Dermis blood vessel endothelial cell (primary cell): ENCODE measurements at regions not wholly inside any gene's neighbourhood (a gene's known extent, or its start where the extent isn't known, plus 50 kb on each side); places are given as distances from the start of the nearest gene placed in this dataset.

ENCODE experiments used
- DNase-seq: peaks from one replicate; pipeline ENCODE4 v3.0.0; 2010

DNA sequence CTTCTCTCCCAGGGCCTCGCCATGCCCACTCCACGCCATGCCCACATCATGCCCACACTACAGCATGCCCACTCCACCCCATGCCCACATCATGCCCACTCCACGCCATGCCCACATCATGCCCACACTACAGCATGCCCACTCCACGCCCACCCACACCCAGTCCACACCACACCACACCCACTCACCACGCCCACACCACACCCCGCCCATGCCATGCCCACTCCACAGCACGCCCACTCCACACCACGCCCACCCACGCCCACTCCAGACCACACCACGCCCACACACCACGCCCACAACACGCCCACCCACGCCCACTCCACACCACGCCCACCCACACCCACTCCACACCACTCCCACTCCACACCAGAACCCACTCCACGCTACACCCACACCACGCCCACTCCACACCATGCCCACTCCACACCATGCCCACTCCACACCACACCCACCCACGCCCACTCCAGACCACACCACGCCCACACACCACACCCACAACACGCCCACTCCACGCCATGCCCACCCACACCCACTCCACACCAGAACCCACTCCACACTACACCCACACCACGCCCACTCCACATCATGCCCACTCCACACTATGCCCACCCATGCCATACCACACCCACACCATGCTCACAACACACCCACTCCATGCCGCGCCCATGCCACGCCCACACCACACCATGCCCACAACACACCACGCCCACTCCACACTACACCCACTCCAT is 88.6 kb downstream of the ERMARD start:
- no peak for DNase-seq

GRCh38 chr6:169839493-169839892 is 88.1 kb downstream of the ERMARD start:
- no peak for DNase-seq

DNA sequence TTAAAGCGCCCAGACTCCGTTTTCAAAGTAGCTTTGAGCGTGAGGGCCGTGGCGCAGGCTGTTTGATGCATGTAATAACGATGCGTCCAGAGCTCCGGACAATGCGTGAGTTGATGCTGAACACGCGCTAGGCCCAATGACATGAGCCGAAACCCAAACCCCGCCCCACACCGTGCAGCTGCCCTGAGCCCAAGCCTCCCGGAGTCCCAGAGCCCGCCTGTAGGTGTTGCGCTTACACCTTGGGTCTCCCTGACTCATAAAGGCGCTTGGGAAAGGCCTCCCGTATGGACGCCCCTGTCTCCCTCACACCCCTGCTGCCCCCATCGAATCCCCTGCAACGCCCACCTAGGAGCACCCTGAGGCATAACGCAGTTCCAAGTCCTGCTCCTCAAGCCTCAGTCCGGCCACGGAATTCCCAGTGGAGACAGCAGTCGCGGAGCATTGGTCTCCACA is 87.6 kb downstream of the ERMARD start:
- no peak for DNase-seq

DNA sequence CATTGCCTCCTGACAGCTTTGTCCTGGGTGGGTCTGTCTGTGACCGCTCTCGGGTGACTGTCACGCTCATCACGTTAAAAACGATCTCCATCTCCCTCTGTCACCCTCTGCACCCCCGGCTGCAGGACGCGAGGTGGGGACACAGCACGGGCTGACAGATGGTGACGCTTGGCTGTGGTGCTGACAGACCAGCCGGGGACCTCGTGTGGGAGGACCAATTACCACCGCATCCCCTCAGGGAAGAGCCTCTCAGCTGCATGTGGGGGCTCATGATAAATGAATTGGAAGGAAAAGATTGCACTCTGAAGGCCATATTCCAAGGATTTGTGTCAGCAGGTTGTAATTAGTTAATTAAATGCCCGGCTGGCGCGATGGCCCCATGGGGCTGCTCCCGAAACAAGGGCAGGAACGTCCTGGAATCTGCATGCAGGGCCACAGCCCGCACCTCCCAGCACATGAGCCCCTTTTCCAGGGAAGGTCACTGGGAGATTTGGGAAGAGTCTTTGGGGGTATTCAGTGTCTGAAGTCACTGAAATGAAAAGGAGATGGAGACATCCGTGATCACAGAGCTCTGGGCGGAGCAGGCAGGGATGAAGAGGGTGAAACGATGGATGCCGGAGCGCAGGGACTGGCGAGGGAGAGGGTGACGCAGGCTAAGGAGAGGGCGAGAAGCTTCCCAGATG is 87.1 kb downstream of the ERMARD start:
- DNase-seq = no peak

DNA sequence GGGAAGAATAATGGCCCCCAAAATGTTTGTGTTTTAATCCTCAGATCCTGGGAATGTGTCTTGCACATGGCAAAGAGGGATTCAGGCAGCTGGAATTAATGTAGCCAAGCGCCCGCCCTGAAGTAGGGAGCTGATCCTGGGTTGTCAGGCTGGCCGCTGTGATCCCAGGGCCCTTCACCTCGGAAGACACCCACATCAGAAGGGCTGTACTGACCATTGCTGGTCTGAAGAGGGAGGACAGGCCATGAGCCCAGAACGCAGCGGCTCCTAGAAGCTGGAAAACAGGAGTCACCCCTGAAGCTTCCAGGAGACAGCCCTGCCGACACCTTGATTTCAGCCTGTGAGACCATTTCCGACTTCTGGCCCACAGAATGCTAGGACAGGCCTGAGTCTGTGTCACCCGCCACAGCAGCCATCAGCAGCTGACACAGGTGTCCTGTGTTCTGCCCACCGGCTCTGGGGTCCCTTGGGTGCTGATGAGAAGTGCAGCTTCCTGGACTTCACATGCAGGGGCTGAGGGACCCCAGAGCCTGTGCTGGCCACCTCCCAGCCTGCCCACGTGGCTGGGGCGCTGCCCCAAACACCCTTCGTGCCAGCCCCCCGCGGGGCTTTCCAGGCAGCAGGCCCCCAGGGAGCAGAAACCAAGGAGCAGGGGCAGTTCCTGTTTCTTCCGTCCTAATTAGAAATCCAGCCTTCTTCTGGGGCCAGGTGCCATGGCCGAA is 86.3 kb downstream of the ERMARD start:
- DNase-seq = no peak

DNA sequence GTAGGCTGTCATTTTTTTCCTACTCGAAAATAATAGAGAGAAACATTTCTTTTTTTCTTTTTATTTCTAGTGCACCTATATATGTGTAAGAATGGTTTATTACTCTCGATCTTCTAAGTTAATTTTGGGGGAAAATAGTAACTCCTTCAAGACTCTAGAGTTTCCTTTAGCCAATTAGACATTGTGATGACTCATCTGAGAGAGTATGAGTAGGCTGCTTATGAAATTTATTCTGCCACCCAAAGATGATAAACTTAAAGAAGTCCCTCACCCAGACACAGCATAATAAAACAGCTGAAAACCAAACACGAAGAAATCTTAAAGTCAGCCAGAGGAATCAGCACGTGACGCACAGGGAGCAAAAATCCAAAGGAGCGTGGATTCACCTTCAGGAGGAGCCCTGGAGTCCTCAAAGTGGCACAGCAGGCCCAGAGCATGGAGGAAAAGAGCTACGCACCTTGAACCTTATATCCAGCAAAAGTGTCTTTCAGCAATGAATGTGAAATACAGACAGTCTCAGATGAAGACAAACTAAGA is 81.9 kb downstream of the ERMARD start:
- no peak for DNase-seq

- peak; percentile 57 for DNase-seq
Observed at GRCh38 chr6:169832247-169832948, 81.0 kb downstream of the ERMARD start.

DNA sequence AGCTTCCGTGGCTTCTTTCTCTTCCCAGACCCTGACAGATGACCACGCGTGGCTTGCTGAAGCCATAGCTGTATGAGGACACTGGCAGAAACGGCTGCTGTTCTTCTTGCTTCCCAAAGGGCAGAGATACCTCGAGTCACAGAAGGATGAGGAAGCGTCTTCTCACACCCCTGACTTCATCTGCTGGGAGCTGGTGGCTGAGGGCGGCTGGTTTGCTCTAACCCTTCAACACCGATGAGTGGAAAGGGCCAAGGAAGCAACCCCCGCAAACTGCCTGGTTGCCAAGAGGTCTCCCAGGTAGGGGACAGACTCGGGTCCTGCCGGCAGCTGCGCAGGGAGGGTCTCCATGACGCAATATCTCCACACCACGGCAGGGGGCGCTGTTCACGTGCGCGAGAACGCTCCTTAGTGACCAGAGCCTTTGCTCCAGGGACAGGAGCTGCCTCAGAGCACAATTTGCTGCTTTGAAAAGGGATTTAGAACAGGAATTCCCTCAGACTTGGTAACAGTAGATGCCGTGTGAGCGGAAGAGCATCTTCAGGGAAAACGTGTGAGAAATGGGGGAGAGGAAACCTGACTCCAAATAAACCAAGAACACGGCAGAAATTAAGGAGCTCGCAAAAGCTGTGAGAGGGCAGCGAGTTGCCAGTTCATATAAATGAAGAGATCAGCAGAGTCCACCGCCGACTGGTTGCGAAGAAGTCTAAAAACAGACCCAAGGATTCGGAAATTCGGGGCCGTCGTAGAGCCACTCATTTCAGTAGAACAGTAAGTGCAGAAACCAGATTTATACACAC is 80.2 kb downstream of the ERMARD start:
- peak; percentile 88 for DNase-seq
